HEK293 (cell line): ENCODE measurements at regions not wholly inside any gene's neighbourhood (a gene's known extent, or its start where the extent isn't known, plus 50 kb on each side); places are given as distances from the start of the nearest gene placed in this dataset.

ENCODE experiments used
- CTCF ChIA-PET: fragments of 350-600 bp; formaldehyde crosslinking; extraction: SDS; loops from one replicate; lab custom pipeline; 2021; ENCODE audit warnings: antibody characterized with exemption; lab: Yijun Ruan, JAX
- POLR2A ChIA-PET: fragments of 300-600 bp; formaldehyde crosslinking; extraction: SDS; loops from one replicate; lab custom pipeline; 2020; ENCODE audit warnings: antibody characterized with exemption, inconsistent platforms; lab: Yijun Ruan, JAX
- H3K27ac ChIP-seq: fragments of 200-500 bp; sonication (Bioruptor generic); 2 replicates; pipeline ENCODE4 v1.5.1; 2014; ENCODE audit warnings: low read depth, low read length, control low read depth, inconsistent platforms; ENCODE audit errors: extremely low read depth
- H3K36me3 ChIP-seq, 2 experiments: fragments of 200-500 bp in 1 of 2; sonication (Bioruptor generic) in 1 of 2; 1 replicate in 1 of 2; 2 replicates in 1 of 2; pipeline ENCODE4 v1.5.1; 2014 to 2017; ENCODE audit warnings: inconsistent platforms in 2 of 2, low read length in 2 of 2; ENCODE audit not compliant: control insufficient read depth in 2 of 2, insufficient read depth in 1 of 2
- H3K4me1 ChIP-seq: fragments of 200-500 bp; sonication (Bioruptor generic); 2 replicates; pipeline ENCODE4 v1.5.1; 2014; ENCODE audit warnings: mild to moderate bottlenecking, low read length, inconsistent platforms; ENCODE audit not compliant: control insufficient read depth, insufficient read depth
- H3K4me3 ChIP-seq: 2 replicates; pipeline ENCODE4 v1.5.1; 2011; ENCODE audit warnings: low read depth, mild to moderate bottlenecking, control low read depth, low read length, moderate library complexity
- H3K9me3 ChIP-seq: fragments of 200-500 bp; sonication (Bioruptor generic); 2 replicates; pipeline ENCODE4 v1.5.1; 2014; ENCODE audit warnings: low read depth, low read length, inconsistent platforms; ENCODE audit not compliant: control insufficient read depth, insufficient read depth
- BCL6B ChIP-seq: fragments of 450-650 bp; formaldehyde crosslinking; IDR thresholded peaks from 2 replicates; pipeline ENCODE4 v1.5.1; 2017; ENCODE audit warnings: missing biosample characterization, missing genetic modification characterization
- GLIS1 ChIP-seq: fragments of 450-650 bp; formaldehyde crosslinking; IDR thresholded peaks from 2 replicates; pipeline ENCODE4 v1.5.1; 2016; ENCODE audit warnings: missing biosample characterization, missing genetic modification characterization
- KLF1 ChIP-seq: fragments of 450-650 bp; formaldehyde crosslinking; IDR thresholded peaks from 2 replicates; pipeline ENCODE4 v1.5.1; 2016; ENCODE audit warnings: missing biosample characterization, missing genetic modification characterization
- KLF17 ChIP-seq: fragments of 450-650 bp; formaldehyde crosslinking; IDR thresholded peaks from 2 replicates; pipeline ENCODE4 v1.5.1; 2016; ENCODE audit warnings: missing biosample characterization, missing genetic modification characterization
- TCF7L2 ChIP-seq: IDR thresholded peaks from 2 replicates; pipeline ENCODE4 v1.6.1; 2011; ENCODE audit warnings: low read depth, mild to moderate bottlenecking, inconsistent platforms, low read length, moderate library complexity, borderline replicate concordance
- YY1 ChIP-seq: fragments of 450-650 bp; formaldehyde crosslinking; IDR thresholded peaks from 2 replicates; pipeline ENCODE4 v1.5.1; 2018; ENCODE audit warnings: missing biosample characterization, missing genetic modification characterization
- ZBTB17 ChIP-seq: fragments of 450-650 bp; formaldehyde crosslinking; IDR thresholded peaks from 2 replicates; pipeline ENCODE4 v1.5.1; 2016; ENCODE audit warnings: missing biosample characterization, missing genetic modification characterization
- ZNF112 ChIP-seq: fragments of 450-650 bp; formaldehyde crosslinking; IDR thresholded peaks from 2 replicates; pipeline ENCODE4 v1.5.0; 2017; ENCODE audit warnings: missing biosample characterization, missing genetic modification characterization
- ZNF175 ChIP-seq: fragments of 450-650 bp; formaldehyde crosslinking; IDR thresholded peaks from 2 replicates; pipeline ENCODE4 v1.5.1; 2016; ENCODE audit warnings: missing biosample characterization, missing genetic modification characterization
- ZNF266 ChIP-seq: fragments of 450-650 bp; formaldehyde crosslinking; IDR thresholded peaks from 2 replicates; pipeline ENCODE4 v1.5.1; 2016; ENCODE audit warnings: missing biosample characterization, missing genetic modification characterization, low read depth
- ZNF292 ChIP-seq: fragments of 450-650 bp; formaldehyde crosslinking; IDR thresholded peaks from 2 replicates; pipeline ENCODE4 v1.5.1; 2016; ENCODE audit warnings: low read depth, missing biosample characterization, missing genetic modification characterization, borderline replicate concordance
- ZNF335 ChIP-seq: fragments of 450-650 bp; formaldehyde crosslinking; conservative IDR thresholded peaks from 2 replicates; pipeline ENCODE4 v1.5.1; 2016; ENCODE audit warnings: missing biosample characterization, missing genetic modification characterization
- ZNF350 ChIP-seq: fragments of 450-650 bp; formaldehyde crosslinking; IDR thresholded peaks from 2 replicates; pipeline ENCODE4 v1.5.0; 2017; ENCODE audit warnings: missing biosample characterization, mild to moderate bottlenecking, missing genetic modification characterization
- ZNF37A ChIP-seq: fragments of 450-650 bp; IDR thresholded peaks from 2 replicates; pipeline ENCODE4 v1.5.1; 2018; ENCODE audit warnings: missing biosample characterization, missing genetic modification characterization
- ZNF423 ChIP-seq: fragments of 450-650 bp; formaldehyde crosslinking; IDR thresholded peaks from 2 replicates; pipeline ENCODE4 v1.5.1; 2016; ENCODE audit warnings: missing biosample characterization, missing genetic modification characterization
- ZNF518A ChIP-seq: fragments of 450-650 bp; formaldehyde crosslinking; conservative IDR thresholded peaks from 2 replicates; pipeline ENCODE4 v1.5.1; 2016; ENCODE audit warnings: low read depth, missing biosample characterization, missing genetic modification characterization
- ZNF571 ChIP-seq: fragments of 450-650 bp; formaldehyde crosslinking; IDR thresholded peaks from 2 replicates; pipeline ENCODE4 v1.5.0; 2017; ENCODE audit warnings: missing biosample characterization, missing genetic modification characterization
- ZNF600 ChIP-seq: fragments of 450-650 bp; formaldehyde crosslinking; IDR thresholded peaks from 2 replicates; pipeline ENCODE4 v1.5.1; 2016; ENCODE audit warnings: missing biosample characterization, missing genetic modification characterization
- ZNF610 ChIP-seq: fragments of 450-650 bp; formaldehyde crosslinking; IDR thresholded peaks from 2 replicates; pipeline ENCODE4 v1.5.1; 2016; ENCODE audit warnings: missing biosample characterization, missing genetic modification characterization, borderline replicate concordance
- ZNF692 ChIP-seq: fragments of 450-650 bp; formaldehyde crosslinking; IDR thresholded peaks from 2 replicates; pipeline ENCODE4 v1.5.1; 2016; ENCODE audit warnings: missing biosample characterization, missing genetic modification characterization
- ZNF792 ChIP-seq: fragments of 450-650 bp; formaldehyde crosslinking; IDR thresholded peaks from 2 replicates; pipeline ENCODE4 v1.5.1; 2016; ENCODE audit warnings: missing biosample characterization, missing genetic modification characterization
- TF ChIP-seq, protein P1 (sequence below): fragments of 450-650 bp; formaldehyde crosslinking; IDR thresholded peaks from 2 replicates; pipeline ENCODE4 v1.5.1; 2016; ENCODE audit warnings: missing biosample characterization, missing genetic modification characterization

GRCh38 chr2:196504788-196505187 lies 134.7 kb upstream of the CCDC150 start (continued):
- TF ChIP-seq YY1 (tag by site-specific recombination) (no peak), ZBTB17 (tag by site-specific recombination) (no peak), BCL6B (tag by site-specific recombination) (no peak)

GRCh38 chr2:196510246-196510645 lies 129.3 kb upstream of the CCDC150 start:
- H3K4me1 ChIP-seq, result no peaks in the 10 kb centered on the region
- H3K27ac ChIP-seq, result no peak overlapping the region
- no peaks in the 10 kb centered on the region for H3K9me3 ChIP-seq
- ChIA-PET CTCF (no interaction called here), POLR2A (no interaction called here)
- no peak for TF ChIP-seq ZNF266
- TF ChIP-seq ZNF350 (tag by site-specific recombination), result no peak
- TF ChIP-seq ZNF518A (tag by site-specific recombination), result no peak
- no peak for TF ChIP-seq ZNF610 (tag by site-specific recombination)
- no peak for TF ChIP-seq ZNF423 (tag by site-specific recombination)
- no peak for TF ChIP-seq ZNF792
- TF ChIP-seq ZNF37A (tag by site-specific recombination), result no peak
- no peak for TF ChIP-seq TCF7L2
- TF ChIP-seq ZNF571 (tag by site-specific recombination), result no peak
- TF ChIP-seq, protein P1, sequence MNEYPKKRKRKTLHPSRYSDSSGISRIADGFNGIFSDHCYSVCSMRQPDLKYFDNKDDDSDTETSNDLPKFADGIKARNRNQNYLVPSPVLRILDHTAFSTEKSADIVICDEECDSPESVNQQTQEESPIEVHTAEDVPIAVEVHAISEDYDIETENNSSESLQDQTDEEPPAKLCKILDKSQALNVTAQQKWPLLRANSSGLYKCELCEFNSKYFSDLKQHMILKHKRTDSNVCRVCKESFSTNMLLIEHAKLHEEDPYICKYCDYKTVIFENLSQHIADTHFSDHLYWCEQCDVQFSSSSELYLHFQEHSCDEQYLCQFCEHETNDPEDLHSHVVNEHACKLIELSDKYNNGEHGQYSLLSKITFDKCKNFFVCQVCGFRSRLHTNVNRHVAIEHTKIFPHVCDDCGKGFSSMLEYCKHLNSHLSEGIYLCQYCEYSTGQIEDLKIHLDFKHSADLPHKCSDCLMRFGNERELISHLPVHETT (tag by site-specific recombination), result no peak
- no peak for TF ChIP-seq ZBTB17 (tag by site-specific recombination)
- TF ChIP-seq, all 188 proteins: peak for 0
- Histone ChIP-seq H3K4me3 (no peak overlapping the region), H3K36me3 (no peaks in the 10 kb centered on the region)

GRCh38 chr2:196511258-196512168 lies 128.0 kb upstream of the CCDC150 start:
- TF ChIP-seq ZNF175 (tag by site-specific recombination), result no peak
- no peak for TF ChIP-seq KLF17
- TF ChIP-seq ZNF692, result no peak
- no peak for TF ChIP-seq GLIS1 (tag by site-specific recombination)
- no peak for TF ChIP-seq ZNF112 (tag by site-specific recombination)
- TF ChIP-seq ZNF600 (tag by site-specific recombination), result no peak
- no peak for TF ChIP-seq ZNF335
- TF ChIP-seq KLF1 (tag by site-specific recombination), result no peak
- TF ChIP-seq ZNF292 (tag by site-specific recombination), result no peak
- Histone ChIP-seq H3K27ac (no peak overlapping the region), H3K36me3 (no peaks in the 10 kb centered on the region), H3K9me3 (no peaks in the 10 kb centered on the region), H3K4me1 (peaks cover under 1% of the 10 kb centered on the region), H3K4me3 (no peak overlapping the region)
- CTCF ChIA-PET, result no interaction called here
- POLR2A ChIA-PET, result no interaction called here
